ENCODE measurements at regions not wholly inside any gene's neighbourhood (a gene's known extent, or its start where the extent isn't known, plus 50 kb on each side); places are given as distances from the start of the nearest gene placed in this dataset.
"Not testable (repeated sequence)": the region's sequence is repeated elsewhere in the genome, so short reads cannot be mapped to it uniquely, and the experiment has no call there.

DNA sequence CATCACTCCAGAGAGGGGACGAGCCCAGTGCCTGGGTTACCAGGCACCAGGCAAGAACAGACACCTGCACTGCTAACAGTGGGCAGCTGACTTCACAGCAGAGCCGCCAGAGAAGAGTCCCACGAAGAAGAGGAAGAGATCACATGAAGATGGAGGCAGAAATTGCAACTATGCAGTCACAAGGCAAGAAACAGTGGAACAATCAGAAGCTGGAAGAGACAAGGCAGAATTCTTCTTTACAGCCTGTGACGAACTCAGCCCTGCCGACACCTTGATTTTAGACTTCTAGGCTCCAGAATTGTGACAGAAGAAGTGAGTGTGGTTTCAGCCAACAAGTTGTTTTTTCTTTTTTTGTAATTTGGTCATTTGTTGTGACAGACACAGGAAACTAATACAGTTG is 59.2 kb downstream of the IL12A start:
- DNase-seq (ENCODE audit: insufficient read length, low spot score) (no peak), FAIRE-seq (no peak)
- TF ChIP-seq, protein P1, sequence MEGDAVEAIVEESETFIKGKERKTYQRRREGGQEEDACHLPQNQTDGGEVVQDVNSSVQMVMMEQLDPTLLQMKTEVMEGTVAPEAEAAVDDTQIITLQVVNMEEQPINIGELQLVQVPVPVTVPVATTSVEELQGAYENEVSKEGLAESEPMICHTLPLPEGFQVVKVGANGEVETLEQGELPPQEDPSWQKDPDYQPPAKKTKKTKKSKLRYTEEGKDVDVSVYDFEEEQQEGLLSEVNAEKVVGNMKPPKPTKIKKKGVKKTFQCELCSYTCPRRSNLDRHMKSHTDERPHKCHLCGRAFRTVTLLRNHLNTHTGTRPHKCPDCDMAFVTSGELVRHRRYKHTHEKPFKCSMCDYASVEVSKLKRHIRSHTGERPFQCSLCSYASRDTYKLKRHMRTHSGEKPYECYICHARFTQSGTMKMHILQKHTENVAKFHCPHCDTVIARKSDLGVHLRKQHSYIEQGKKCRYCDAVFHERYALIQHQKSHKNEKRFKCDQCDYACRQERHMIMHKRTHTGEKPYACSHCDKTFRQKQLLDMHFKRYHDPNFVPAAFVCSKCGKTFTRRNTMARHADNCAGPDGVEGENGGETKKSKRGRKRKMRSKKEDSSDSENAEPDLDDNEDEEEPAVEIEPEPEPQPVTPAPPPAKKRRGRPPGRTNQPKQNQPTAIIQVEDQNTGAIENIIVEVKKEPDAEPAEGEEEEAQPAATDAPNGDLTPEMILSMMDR (IDR thresholded peaks at IDR 0.05; ENCODE audit: insufficient read depth, missing control alignments) = no peak

DNA sequence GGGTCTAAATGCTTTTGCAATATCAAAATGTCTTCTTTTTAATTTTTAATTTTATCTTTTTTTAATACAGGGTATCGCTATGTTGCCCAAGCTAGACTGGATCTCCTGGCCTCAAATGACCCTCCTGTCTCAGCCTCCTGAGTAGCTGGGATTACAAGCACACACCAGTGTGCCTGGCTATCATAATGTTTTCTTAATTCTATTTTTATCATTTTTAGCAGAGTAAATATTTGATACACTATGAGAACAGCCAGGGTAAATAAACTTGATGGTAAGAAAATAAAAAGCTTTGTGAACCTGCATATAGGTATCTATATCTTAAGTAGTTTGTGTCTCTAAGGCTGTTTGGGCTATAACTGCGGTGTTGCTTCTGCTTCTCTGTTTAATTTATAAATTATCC is 60.4 kb downstream of the IL12A start:
- DNase-seq (ENCODE audit: insufficient read length, low spot score) (no peak), FAIRE-seq (no peak)
- TF ChIP-seq, protein P1 (IDR thresholded peaks at IDR 0.05; ENCODE audit: insufficient read depth, missing control alignments) = no peak

DNA sequence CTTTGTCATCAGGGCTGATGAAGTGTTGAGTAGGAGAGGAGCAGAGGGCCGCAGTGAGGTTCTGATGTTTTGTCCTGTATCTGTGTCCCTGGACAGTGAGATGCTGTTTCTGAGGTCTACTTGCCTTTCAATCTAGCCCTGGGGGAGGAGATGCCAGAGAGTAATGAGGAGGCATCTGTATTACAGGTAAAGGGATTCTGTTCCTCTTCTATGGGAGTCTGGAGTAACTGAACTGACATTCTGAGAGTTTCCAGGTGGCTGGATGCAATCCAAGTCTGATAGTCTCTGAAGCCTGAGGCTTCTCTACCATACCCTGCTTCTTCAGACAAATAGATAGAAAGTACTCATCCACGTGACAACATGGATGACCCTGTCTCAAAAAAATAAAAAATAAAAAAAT is 60.9 kb downstream of the IL12A start:
- no peak for FAIRE-seq
- no peak for DNase-seq (ENCODE audit: insufficient read length, low spot score)

DNA sequence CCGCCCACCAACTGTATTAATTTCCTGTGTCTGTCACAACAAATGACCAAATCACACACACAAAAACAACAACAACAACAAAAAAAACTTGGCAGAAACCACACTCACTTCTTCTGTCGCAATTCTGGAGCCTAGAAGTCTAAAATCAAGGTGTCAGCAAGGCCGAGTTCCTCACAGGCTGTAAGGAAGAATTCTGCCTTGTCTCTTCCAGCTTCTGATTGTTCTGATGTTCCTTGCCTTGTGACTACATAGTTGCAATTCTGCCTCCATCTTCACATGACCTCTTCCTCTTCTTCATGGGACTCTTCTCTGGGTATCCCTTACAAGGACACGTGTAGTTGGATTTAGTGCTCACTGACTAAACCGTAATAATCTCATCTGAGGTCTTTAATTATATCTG is 61.4 kb downstream of the IL12A start:
- no peak for FAIRE-seq
- TF ChIP-seq, protein P1 (IDR thresholded peaks at IDR 0.05; ENCODE audit: insufficient read depth, missing control alignments) = no peak
- DNase-seq (ENCODE audit: insufficient read length, low spot score) = no peak

More for the DNA sequence above, 60.9 kb downstream of the IL12A start:
- TF ChIP-seq, protein P1 (IDR thresholded peaks at IDR 0.05; ENCODE audit: insufficient read depth, missing control alignments) = no peak

DNA sequence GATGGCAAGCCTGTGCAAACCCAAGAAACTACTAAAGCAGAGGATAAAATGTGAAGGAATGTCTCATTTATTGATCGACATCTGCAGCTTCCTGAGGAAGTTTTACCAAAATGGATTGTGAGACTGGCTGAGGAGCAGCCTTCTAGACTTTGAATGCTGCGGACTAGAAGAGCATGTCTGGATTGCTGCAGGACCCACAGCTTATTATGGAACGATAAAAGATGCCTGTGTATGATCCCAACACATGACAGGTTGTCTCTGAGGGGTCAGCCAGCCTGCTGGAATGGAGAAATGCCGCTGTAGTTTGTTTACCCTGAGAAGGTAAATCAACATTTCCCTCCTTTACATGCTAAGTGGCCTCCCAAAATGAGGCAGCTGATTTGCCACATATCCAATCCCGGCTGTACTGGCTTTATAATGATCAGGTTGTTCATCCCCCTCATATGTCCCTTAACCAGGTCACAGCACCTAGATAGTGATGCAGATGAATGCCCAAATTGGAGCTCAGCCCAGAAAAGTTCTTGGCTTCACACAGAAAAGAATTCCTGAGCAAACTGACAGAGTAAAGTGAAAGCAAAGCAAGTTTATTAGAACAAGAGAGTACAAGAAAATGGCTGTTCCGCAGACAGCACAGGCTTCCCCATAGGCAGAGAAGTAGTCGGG is 63.9 kb downstream of the IL12A start:
- DNase-seq (ENCODE audit: insufficient read length, low spot score) (no peak), FAIRE-seq (no peak)
- TF ChIP-seq, protein P1 (IDR thresholded peaks at IDR 0.05; ENCODE audit: insufficient read depth, missing control alignments) = no peak

DNA sequence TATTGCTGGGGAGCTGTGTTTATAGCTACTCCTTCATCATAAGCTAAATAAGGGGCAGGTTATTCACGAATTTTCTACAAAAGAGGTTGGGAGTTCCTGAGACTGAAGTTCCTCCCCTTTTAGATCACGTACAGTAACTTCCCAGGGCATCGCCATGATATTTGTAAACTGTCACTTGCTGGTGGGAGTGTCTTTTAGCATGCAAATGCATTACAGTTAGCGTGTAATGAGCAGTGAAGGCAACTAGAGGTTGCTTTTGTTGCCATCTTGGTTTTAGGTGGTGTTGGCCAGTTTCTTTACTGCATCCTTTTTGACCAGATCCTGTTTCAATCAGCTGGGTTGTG is 64.4 kb downstream of the IL12A start:
- FAIRE-seq = no peak
- DNase-seq (ENCODE audit: insufficient read length, low spot score) = no peak
- TF ChIP-seq, protein P1 (IDR thresholded peaks at IDR 0.05; ENCODE audit: insufficient read depth, missing control alignments) = no peak

DNA sequence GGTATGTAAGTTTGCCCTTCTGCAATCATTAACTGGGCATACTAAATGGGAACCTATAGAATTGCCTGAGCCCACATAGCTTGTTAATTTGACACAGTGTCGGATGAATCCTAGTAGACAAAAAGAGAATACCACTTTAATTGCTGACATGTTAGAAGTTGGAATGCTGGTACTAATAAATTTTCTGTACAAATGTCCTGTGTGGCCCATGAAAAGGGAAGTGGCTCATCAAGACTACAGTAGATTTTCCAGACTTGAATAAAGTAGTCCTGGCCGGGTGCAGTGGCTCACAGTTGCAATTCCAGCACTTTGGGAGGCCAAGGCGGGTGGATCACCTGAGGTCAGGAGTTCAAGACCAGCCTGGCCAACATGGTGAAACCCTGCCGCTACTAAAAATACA is 66.2 kb downstream of the IL12A start:
- FAIRE-seq; DNase-seq (ENCODE audit: insufficient read length, low spot score): not testable (repeated sequence)

DNA sequence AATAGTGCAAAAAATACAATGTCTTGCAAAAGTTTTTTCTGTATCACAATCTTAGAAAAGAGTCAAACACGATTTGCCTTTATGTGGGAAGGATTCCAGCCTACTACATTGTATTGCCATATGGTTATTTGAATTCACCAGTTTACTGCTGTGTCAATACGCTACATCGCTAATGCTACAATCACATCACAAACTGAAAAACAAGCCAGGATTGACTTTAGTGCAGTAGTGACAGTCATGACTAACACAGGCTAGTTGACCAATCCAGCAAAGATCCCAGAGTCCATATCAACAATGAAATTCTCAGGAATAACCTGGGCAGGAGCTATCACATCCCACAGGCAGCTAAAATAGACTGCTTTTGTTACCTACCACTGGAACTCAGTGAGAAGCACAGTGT is 67.0 kb downstream of the IL12A start:
- FAIRE-seq (no peak), DNase-seq (ENCODE audit: insufficient read length, low spot score) (no peak)
- TF ChIP-seq, protein P1 (IDR thresholded peaks at IDR 0.05; ENCODE audit: insufficient read depth, missing control alignments) = no peak
